LoVo (cell line): ENCODE measurements at regions not wholly inside any gene's neighbourhood (a gene's known extent, or its start where the extent isn't known, plus 50 kb on each side); places are given as distances from the start of the nearest gene placed in this dataset.

ENCODE experiments used
- DNase-seq: peaks from one replicate; pipeline ENCODE4 v3.0.0-alpha.2; 2016; ENCODE audit warnings: low spot score

GRCh38 chr13:89900104-89900765, 1447.3 kb upstream of the MIR17HG start:
- DNase-seq: no peak

- no peak for DNase-seq
Measured at GRCh38 chr13:89902223-89902622, 1445.3 kb upstream of the MIR17HG start.

GRCh38 chr13:89903115-89903514, 1444.4 kb upstream of the MIR17HG start:
- DNase-seq: no peak

GRCh38 chr13:89910166-89910565, 1437.3 kb upstream of the MIR17HG start:
- DNase-seq: no peak

GRCh38 chr13:89916551-89916950, 1430.9 kb upstream of the MIR17HG start:
- no peak for DNase-seq

GRCh38 chr13:89920461-89920860, 1427.0 kb upstream of the MIR17HG start:
- no peak for DNase-seq

GRCh38 chr13:89923052-89923451, 1424.4 kb upstream of the MIR17HG start:
- no peak for DNase-seq

- no peak for DNase-seq
Measured at GRCh38 chr13:89923736-89924135, 1423.8 kb upstream of the MIR17HG start.

GRCh38 chr13:89925107-89925506, 1422.4 kb upstream of the MIR17HG start:
- DNase-seq: peak; percentile 19

GRCh38 chr13:89930861-89931260, 1416.6 kb upstream of the MIR17HG start:
- no peak for DNase-seq

GRCh38 chr13:89932902-89933301, 1414.6 kb upstream of the MIR17HG start:
- no peak for DNase-seq

- DNase-seq: no peak
Measured at GRCh38 chr13:89936256-89936655, 1411.2 kb upstream of the MIR17HG start.

- no peak for DNase-seq
Measured at GRCh38 chr13:89937420-89937819, 1410.1 kb upstream of the MIR17HG start.

- DNase-seq: no peak
Measured at GRCh38 chr13:89940383-89940782, 1407.1 kb upstream of the MIR17HG start.

GRCh38 chr13:89943139-89943538, 1404.3 kb upstream of the MIR17HG start:
- no peak for DNase-seq

GRCh38 chr13:89950225-89950624, 1397.3 kb upstream of the MIR17HG start:
- DNase-seq: no peak

GRCh38 chr13:89951341-89951740, 1396.1 kb upstream of the MIR17HG start:
- DNase-seq: no peak

- no peak for DNase-seq
Measured at GRCh38 chr13:89953581-89953980, 1393.9 kb upstream of the MIR17HG start.

- DNase-seq: no peak
Measured at GRCh38 chr13:89955773-89956172, 1391.7 kb upstream of the MIR17HG start.

GRCh38 chr13:89959074-89959473, 1388.4 kb upstream of the MIR17HG start:
- no peak for DNase-seq

GRCh38 chr13:89965252-89965651, 1382.2 kb upstream of the MIR17HG start:
- no peak for DNase-seq

- DNase-seq: no peak
Measured at GRCh38 chr13:89966524-89966923, 1381.0 kb upstream of the MIR17HG start.

- DNase-seq: no peak
Measured at GRCh38 chr13:89967701-89968100, 1379.8 kb upstream of the MIR17HG start.

GRCh38 chr13:89968470-89968869, 1379.0 kb upstream of the MIR17HG start:
- DNase-seq: no peak

- DNase-seq: no peak
Measured at GRCh38 chr13:89970353-89970709, 1377.2 kb upstream of the MIR17HG start.
